Fibroblast of peridontal ligament (primary cell): ENCODE measurements at regions not wholly inside any gene's neighbourhood (a gene's known extent, or its start where the extent isn't known, plus 50 kb on each side); places are given as distances from the start of the nearest gene placed in this dataset.
A peak's percentile ranks its signal among the peaks of the same experiment; 100 is the strongest.

Source experiments
- DNase-seq: peaks from one replicate; pipeline ENCODE4 v3.0.0-alpha.2; 2010; ENCODE audit errors: extremely low read depth

- peak; percentile 48 for DNase-seq
These were observed 122.5 kb upstream of the MAX start for GRCh38 chr14:65224799-65225198.

DNA sequence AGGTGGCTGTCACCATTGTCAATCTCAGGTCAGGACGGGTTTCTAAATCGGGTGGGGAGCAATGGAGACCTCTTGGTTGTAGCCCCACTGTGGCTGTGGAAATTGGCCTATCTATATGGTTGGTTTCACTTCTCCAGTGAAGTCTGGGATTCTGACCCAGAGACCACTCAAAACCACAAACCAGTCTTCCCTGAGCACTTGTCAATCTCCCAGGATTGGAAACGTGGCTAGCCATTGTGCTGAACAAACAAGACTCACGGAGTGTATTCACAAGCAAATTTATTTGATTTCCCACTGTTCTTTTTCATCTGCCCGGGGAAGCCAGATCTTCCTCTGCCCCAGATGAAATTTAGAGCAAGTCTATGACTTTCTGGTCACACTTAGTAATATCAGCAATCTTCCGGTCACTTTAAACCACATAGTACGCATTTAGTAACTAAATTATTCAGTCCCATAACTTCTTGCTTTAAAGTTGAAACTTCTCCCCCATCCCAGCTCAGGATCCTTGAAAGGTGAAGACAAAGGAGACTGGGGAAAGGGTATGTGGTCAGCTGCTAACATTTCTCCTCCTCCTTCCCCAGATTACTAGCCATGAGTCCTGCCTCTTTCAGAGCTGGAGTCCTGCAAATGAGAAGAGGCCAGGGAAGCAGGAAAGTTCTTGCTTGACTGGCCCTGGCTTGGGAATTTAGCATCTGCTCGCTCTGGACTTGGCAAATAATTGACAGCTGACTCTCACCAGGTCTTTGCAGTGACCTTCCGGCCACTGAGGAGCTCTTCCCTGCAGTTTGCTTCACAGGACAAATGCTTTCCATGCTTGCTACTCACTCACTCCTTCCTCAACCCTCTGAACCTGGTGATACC, 123.2 kb upstream of the MAX start:
- no peak for DNase-seq

GRCh38 chr14:65226824-65227604, 124.7 kb upstream of the MAX start:
- peak; percentile 79 for DNase-seq

- no peak for DNase-seq
These were observed 126.1 kb upstream of the MAX start for GRCh38 chr14:65228436-65228835.

GRCh38 chr14:65228956-65229747, 126.8 kb upstream of the MAX start:
- peak; percentile 21 for DNase-seq

DNA sequence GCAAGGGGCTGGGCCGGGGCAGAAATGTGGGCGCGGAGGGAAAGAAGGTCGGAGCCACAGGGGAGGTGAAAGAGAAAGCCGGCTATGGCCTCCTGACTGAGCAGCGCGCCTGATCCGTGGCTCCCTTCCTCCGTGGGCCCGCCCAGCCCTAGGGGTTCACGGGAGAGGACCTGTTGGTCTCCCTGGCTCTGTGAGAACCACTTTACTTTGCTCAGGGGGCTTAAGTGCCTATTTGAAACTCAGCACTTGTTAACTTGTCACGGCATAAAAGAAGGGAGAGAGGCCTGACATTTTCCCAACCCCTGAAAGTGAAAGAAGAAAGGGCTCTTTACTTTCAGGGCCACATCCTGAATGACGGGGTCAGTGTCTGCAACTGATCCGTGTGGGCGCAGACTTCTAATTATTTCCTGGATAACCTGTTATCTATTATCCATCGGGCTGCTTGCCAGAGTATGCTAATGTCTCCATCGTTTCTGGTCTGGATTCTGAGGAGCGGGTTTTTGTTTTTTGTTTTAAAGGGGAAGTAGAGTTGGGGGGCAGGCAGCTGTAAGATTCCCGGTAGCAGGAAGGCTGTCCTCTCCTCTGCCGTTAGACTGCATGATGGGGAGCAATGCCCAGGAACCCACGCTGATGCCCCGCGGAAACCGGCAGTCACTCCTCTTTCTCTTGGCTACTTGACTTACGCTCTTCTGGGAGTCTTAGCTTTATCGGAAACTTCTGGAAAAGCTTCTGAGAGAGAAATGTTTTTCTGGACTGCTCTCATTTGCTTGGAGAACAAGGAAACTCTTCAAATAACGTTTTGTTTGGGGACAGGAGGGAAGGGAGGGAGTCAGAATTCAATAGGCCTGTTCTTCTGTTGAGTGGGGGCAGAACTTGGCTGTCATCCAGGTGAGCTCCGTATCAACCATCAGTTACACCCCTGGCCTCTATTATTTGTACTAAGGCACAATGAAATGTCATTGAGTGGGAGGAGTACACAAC, 127.7 kb upstream of the MAX start:
- DNase-seq = peak; percentile 61

- no peak for DNase-seq
These were observed 129.1 kb upstream of the MAX start for GRCh38 chr14:65231286-65231980.

GRCh38 chr14:65234752-65235361, 132.5 kb upstream of the MAX start:
- DNase-seq = no peak

DNA sequence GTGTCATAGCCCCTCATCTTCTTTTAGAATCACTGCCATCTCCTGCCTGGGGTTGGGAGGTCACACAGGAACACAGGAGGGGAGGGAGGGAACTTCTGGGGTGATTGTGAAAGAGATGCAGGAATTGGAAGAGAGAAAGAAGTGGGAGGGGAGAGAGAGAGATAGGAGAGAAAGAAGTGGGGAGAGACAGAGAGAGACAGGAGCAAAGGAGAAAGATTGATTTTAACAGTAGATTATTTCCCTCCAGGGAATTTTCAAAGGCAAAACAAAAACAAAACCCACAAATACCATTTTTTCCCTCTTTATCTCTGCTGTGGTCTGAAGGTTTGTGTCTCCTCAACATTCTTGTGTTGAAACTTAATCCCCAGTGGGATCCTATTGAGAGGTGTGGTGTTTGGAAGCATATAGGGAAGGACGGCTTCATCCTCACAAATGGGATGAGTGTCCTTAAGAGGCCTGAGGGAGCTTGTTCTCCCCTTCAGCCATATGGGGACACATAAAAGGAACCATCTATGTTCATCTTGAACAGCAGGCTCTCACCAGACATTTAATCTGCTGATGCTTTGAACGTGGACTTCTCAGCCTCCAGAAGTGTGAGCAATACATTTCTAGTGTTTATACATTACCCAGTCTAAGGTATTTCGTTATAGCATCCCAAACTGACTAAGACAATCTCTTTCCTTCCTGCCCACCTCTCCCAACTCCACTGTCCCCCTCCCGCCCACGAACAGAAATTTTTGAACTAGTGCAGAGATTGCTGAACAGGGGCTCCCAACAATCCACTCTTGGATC, 134.9 kb upstream of the MAX start:
- DNase-seq = no peak

- no peak for DNase-seq
These were observed 135.6 kb upstream of the MAX start for GRCh38 chr14:65237941-65238340.

- peak; percentile 74 for DNase-seq
These were observed 136.1 kb upstream of the MAX start for GRCh38 chr14:65238456-65238855.

GRCh38 chr14:65239143-65239937, 137.0 kb upstream of the MAX start:
- DNase-seq = peak; percentile 69

GRCh38 chr14:65239938-65240296, 137.6 kb upstream of the MAX start:
- no peak for DNase-seq

GRCh38 chr14:65241125-65241752, 138.9 kb upstream of the MAX start:
- no peak for DNase-seq

- no peak for DNase-seq
These were observed 140.4 kb upstream of the MAX start for GRCh38 chr14:65242732-65243134.

GRCh38 chr14:65243766-65244442, 141.6 kb upstream of the MAX start:
- no peak for DNase-seq

- DNase-seq = no peak
These were observed 147.3 kb upstream of the MAX start for GRCh38 chr14:65249471-65250161.
